ENCODE measurements at regions not wholly inside any gene's neighbourhood (a gene's known extent, or its start where the extent isn't known, plus 50 kb on each side); places are given as distances from the start of the nearest gene placed in this dataset.

GRCh38 chr16:73615071-73615940 is 567.4 kb upstream of the ZFHX3 start:
- Histone ChIP-seq H2BK15ac (ENCODE audit: low read depth, poor library complexity, severe bottlenecking) (no peak overlapping the region), H3K4me2 (ENCODE audit: low read length, poor library complexity, severe bottlenecking) (no peak overlapping the region), H3K18ac (ENCODE audit: low read depth in 1 of 2, low read length in 2 of 2) (no peak overlapping the region), H3K36me3 (ENCODE audit: control insufficient read depth in 1 of 2, insufficient read depth in 2 of 2, low read depth in 1 of 2, low read length in 2 of 2) (no peaks in the 10 kb centered on the region), H2AFZ (ENCODE audit: low read depth, low read length) (no peak overlapping the region), H2BK12ac (ENCODE audit: low read length in 2 of 2) (no peak overlapping the region), H2BK5ac (ENCODE audit: low read depth, low read length, poor library complexity, severe bottlenecking) (no peak overlapping the region), H3K4ac (ENCODE audit: low read depth in 1 of 2, low read length in 2 of 2) (no peak overlapping the region), H3K27me3 (ENCODE audit: control insufficient read depth in 1 of 2, insufficient read depth in 1 of 2, low read length in 2 of 2) (peaks cover 0 to 3% of the 10 kb centered on the region in 2 experiments), H3K4me1 (ENCODE audit: control insufficient read depth, insufficient read depth, low read depth, low read length) (no peaks in the 10 kb centered on the region), H3K4me3 (ENCODE audit: insufficient read depth in 1 of 2, low read depth in 1 of 2, low read length in 2 of 2) (no peak overlapping the region), H3K79me1 (replicated peaks; ENCODE audit: low read length, poor library complexity, severe bottlenecking) (no peaks in the 10 kb centered on the region), H3K14ac (ENCODE audit: low read length in 2 of 2) (no peak overlapping the region), H3K9ac (ENCODE audit: low read length) (no peak overlapping the region), H2AK5ac (ENCODE audit: low read length, severe bottlenecking) (no peak overlapping the region), H3K23ac (ENCODE audit: low read length in 2 of 2) (no peak overlapping the region), H3K27ac (ENCODE audit: low read length, poor library complexity, severe bottlenecking) (no peak overlapping the region), H4K91ac (ENCODE audit: low read length) (no peak overlapping the region), H2BK120ac (ENCODE audit: low read depth, low read length) (no peak overlapping the region), H3K9me3 (ENCODE audit: control insufficient read depth, low read length) (no peaks in the 10 kb centered on the region), H4K8ac (ENCODE audit: low read length) (no peak overlapping the region)
- no peak for DNase-seq
- WGBS: 57% methylated on average over 11 of the region's 14 CpGs

- no peak overlapping the region for H2BK12ac ChIP-seq (ENCODE audit: low read length in 2 of 2)
- no peak overlapping the region for H2BK5ac ChIP-seq (ENCODE audit: low read depth, low read length, poor library complexity, severe bottlenecking)
- no peak overlapping the region for H2BK15ac ChIP-seq (ENCODE audit: low read depth, poor library complexity, severe bottlenecking)
- no peak overlapping the region for H3K4me2 ChIP-seq (ENCODE audit: low read length, poor library complexity, severe bottlenecking)
- WGBS: 91% methylated on average over 3 of the region's 4 CpGs
- no peaks in the 10 kb centered on the region for H3K79me1 ChIP-seq (replicated peaks; ENCODE audit: low read length, poor library complexity, severe bottlenecking)
- H3K4me1 ChIP-seq (ENCODE audit: control insufficient read depth, insufficient read depth, low read depth, low read length): no peaks in the 10 kb centered on the region
- no peak for DNase-seq
- no peak overlapping the region for H3K4ac ChIP-seq (ENCODE audit: low read depth in 1 of 2, low read length in 2 of 2)
- no peak overlapping the region for H2AFZ ChIP-seq (ENCODE audit: low read depth, low read length)
- H3K23ac ChIP-seq (ENCODE audit: low read length in 2 of 2): no peak overlapping the region
- H4K8ac ChIP-seq (ENCODE audit: low read length): no peak overlapping the region
- peaks cover 0 to 3% of the 10 kb centered on the region in 2 experiments for H3K27me3 ChIP-seq (ENCODE audit: control insufficient read depth in 1 of 2, insufficient read depth in 1 of 2, low read length in 2 of 2)
- H4K91ac ChIP-seq (ENCODE audit: low read length): no peak overlapping the region
- no peaks in the 10 kb centered on the region for H3K9me3 ChIP-seq (ENCODE audit: control insufficient read depth, low read length)
- H2AK5ac ChIP-seq (ENCODE audit: low read length, severe bottlenecking): no peak overlapping the region
- H3K18ac ChIP-seq (ENCODE audit: low read depth in 1 of 2, low read length in 2 of 2): no peak overlapping the region
- H3K4me3 ChIP-seq (ENCODE audit: insufficient read depth in 1 of 2, low read depth in 1 of 2, low read length in 2 of 2): no peak overlapping the region
- no peak overlapping the region for H3K14ac ChIP-seq (ENCODE audit: low read length in 2 of 2)
- H3K36me3 ChIP-seq (ENCODE audit: control insufficient read depth in 1 of 2, insufficient read depth in 2 of 2, low read depth in 1 of 2, low read length in 2 of 2): no peaks in the 10 kb centered on the region
- H2BK120ac ChIP-seq (ENCODE audit: low read depth, low read length): no peak overlapping the region
- no peak overlapping the region for H3K27ac ChIP-seq (ENCODE audit: low read length, poor library complexity, severe bottlenecking)
- no peak overlapping the region for H3K9ac ChIP-seq (ENCODE audit: low read length)
These were observed 566.2 kb upstream of the ZFHX3 start for GRCh38 chr16:73614131-73614530.

GRCh38 chr16:73610605-73611156 is 562.8 kb upstream of the ZFHX3 start:
- Histone ChIP-seq H3K14ac (ENCODE audit: low read length in 2 of 2) (no peak overlapping the region), H2BK12ac (ENCODE audit: low read length in 2 of 2) (no peak overlapping the region), H3K27ac (ENCODE audit: low read length, poor library complexity, severe bottlenecking) (no peak overlapping the region), H4K8ac (ENCODE audit: low read length) (no peak overlapping the region), H3K18ac (ENCODE audit: low read depth in 1 of 2, low read length in 2 of 2) (no peak overlapping the region), H3K9ac (ENCODE audit: low read length) (no peak overlapping the region), H3K4ac (ENCODE audit: low read depth in 1 of 2, low read length in 2 of 2) (no peak overlapping the region), H3K9me3 (ENCODE audit: control insufficient read depth, low read length) (no peaks in the 10 kb centered on the region), H3K4me1 (ENCODE audit: control insufficient read depth, insufficient read depth, low read depth, low read length) (no peaks in the 10 kb centered on the region), H3K4me2 (ENCODE audit: low read length, poor library complexity, severe bottlenecking) (no peak overlapping the region), H2BK15ac (ENCODE audit: low read depth, poor library complexity, severe bottlenecking) (no peak overlapping the region), H3K36me3 (ENCODE audit: control insufficient read depth in 1 of 2, insufficient read depth in 2 of 2, low read depth in 1 of 2, low read length in 2 of 2) (no peaks in the 10 kb centered on the region), H4K91ac (ENCODE audit: low read length) (no peak overlapping the region), H3K23ac (ENCODE audit: low read length in 2 of 2) (no peak overlapping the region), H2AFZ (ENCODE audit: low read depth, low read length) (no peak overlapping the region), H3K27me3 (ENCODE audit: control insufficient read depth in 1 of 2, insufficient read depth in 1 of 2, low read length in 2 of 2) (peaks cover 0 to 3% of the 10 kb centered on the region in 2 experiments), H2BK120ac (ENCODE audit: low read depth, low read length) (no peak overlapping the region), H2BK5ac (ENCODE audit: low read depth, low read length, poor library complexity, severe bottlenecking) (no peak overlapping the region), H3K79me1 (replicated peaks; ENCODE audit: low read length, poor library complexity, severe bottlenecking) (no peaks in the 10 kb centered on the region), H2AK5ac (ENCODE audit: low read length, severe bottlenecking) (no peak overlapping the region), H3K4me3 (ENCODE audit: insufficient read depth in 1 of 2, low read depth in 1 of 2, low read length in 2 of 2) (no peak overlapping the region)
- DNase-seq: no peak
- 39% methylated on average over 4 of the region's 5 CpGs for WGBS

- Histone ChIP-seq H3K27ac (ENCODE audit: low read length, poor library complexity, severe bottlenecking) (no peak overlapping the region), H2BK15ac (ENCODE audit: low read depth, poor library complexity, severe bottlenecking) (no peak overlapping the region), H3K14ac (ENCODE audit: low read length in 2 of 2) (no peak overlapping the region), H3K9me3 (ENCODE audit: control insufficient read depth, low read length) (no peaks in the 10 kb centered on the region), H3K4ac (ENCODE audit: low read depth in 1 of 2, low read length in 2 of 2) (no peak overlapping the region), H3K18ac (ENCODE audit: low read depth in 1 of 2, low read length in 2 of 2) (no peak overlapping the region), H2BK12ac (ENCODE audit: low read length in 2 of 2) (no peak overlapping the region), H3K9ac (ENCODE audit: low read length) (no peak overlapping the region), H3K27me3 (ENCODE audit: control insufficient read depth in 1 of 2, insufficient read depth in 1 of 2, low read length in 2 of 2) (peaks cover 0 to 3% of the 10 kb centered on the region in 2 experiments), H3K79me1 (replicated peaks; ENCODE audit: low read length, poor library complexity, severe bottlenecking) (no peaks in the 10 kb centered on the region), H3K4me1 (ENCODE audit: control insufficient read depth, insufficient read depth, low read depth, low read length) (no peaks in the 10 kb centered on the region), H2BK5ac (ENCODE audit: low read depth, low read length, poor library complexity, severe bottlenecking) (no peak overlapping the region), H3K23ac (ENCODE audit: low read length in 2 of 2) (no peak overlapping the region), H3K4me3 (ENCODE audit: insufficient read depth in 1 of 2, low read depth in 1 of 2, low read length in 2 of 2) (no peak overlapping the region), H2BK120ac (ENCODE audit: low read depth, low read length) (no peak overlapping the region), H3K36me3 (ENCODE audit: control insufficient read depth in 1 of 2, insufficient read depth in 2 of 2, low read depth in 1 of 2, low read length in 2 of 2) (no peaks in the 10 kb centered on the region), H3K4me2 (ENCODE audit: low read length, poor library complexity, severe bottlenecking) (no peak overlapping the region), H2AFZ (ENCODE audit: low read depth, low read length) (no peak overlapping the region), H4K8ac (ENCODE audit: low read length) (no peak overlapping the region), H2AK5ac (ENCODE audit: low read length, severe bottlenecking) (no peak overlapping the region), H4K91ac (ENCODE audit: low read length) (no peak overlapping the region)
- 78% methylated on average over 9 of the region's 9 CpGs for WGBS
- no peak for DNase-seq
These were observed 562.2 kb upstream of the ZFHX3 start for GRCh38 chr16:73610160-73610559.

All from mesenchymal stem cell (in vitro differentiated cells and primary cell).